DMS 273 treated with DMSO at 0.1 percent for 48 hours (cell line): ENCODE measurements at regions not wholly inside any gene's neighbourhood (a gene's known extent, or its start where the extent isn't known, plus 50 kb on each side); places are given as distances from the start of the nearest gene placed in this dataset.
A peak's percentile ranks its signal among the peaks of the same experiment; 100 is the strongest.

Source experiments
- DNase-seq: peaks from one replicate; lab custom pipeline; 2025; lab: John Stamatoyannopoulos, UW

DNA sequence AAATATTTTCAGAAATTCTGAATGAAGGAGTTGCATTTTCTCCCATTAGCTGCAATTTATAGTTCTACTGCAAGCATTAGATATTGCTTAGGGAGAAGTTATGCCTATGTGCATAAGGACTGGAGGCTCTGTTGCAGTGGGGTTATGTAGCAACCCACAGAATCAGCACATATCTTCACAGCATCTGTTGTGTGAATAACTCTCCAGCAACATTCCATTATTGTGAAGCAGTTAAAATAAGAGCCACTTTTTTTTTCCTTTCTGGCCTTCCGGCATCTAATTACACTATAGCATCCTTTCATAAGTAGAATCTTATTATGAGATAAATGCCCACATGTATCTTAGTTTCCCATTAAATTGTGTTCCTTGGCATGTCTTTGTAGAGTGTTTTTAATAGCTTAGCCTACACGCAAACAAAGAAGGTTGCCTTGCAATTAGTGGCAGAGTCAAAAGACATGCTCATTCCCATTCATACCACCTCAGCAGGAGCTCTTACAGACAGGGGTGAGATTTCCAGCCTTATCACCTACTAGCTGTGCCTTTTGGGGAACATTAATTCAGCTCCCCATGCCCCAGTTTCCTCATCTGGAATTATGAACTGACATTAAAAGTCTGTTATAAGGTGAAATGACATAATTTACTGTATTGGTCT is 596.0 kb upstream of the GOT2 start:
- no peak for DNase-seq

DNA sequence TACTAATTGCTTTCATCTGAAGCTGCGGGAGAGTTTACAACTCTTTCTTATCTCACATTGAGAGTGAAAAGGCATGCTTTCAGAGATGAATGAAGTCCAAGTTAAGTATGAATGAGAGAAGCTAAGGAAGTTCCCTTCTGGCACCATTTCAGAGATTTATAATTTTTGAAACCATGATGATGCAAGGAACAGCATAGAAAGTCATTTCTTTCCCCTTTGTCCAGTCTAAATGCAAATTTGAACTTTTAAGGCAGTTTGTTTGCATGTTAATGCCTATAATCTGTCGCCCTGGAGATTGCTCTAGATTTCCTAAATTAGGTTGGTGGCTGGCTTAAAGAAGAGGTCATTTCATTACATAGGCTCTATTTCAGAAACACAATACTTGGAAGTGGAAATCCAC is 594.8 kb upstream of the GOT2 start:
- DNase-seq, result no peak

DNA sequence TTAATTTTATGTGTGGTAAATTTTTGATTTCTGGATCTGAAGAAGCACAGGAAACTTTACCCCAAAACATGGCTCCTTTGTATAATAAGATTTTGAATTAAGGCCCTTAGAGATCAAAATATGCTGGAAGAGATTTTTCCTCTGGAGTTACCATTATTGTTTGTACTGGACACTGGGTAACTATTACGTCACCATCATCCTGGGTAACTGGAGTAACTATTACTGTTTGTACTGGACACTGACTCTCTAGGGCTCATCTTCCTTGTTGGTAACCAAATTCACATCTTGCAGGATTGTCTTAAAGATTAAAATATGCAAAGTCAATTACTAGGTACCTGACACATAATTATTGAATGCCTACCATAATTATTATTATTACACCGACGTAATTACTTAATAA is 593.8 kb upstream of the GOT2 start:
- no peak for DNase-seq

DNA sequence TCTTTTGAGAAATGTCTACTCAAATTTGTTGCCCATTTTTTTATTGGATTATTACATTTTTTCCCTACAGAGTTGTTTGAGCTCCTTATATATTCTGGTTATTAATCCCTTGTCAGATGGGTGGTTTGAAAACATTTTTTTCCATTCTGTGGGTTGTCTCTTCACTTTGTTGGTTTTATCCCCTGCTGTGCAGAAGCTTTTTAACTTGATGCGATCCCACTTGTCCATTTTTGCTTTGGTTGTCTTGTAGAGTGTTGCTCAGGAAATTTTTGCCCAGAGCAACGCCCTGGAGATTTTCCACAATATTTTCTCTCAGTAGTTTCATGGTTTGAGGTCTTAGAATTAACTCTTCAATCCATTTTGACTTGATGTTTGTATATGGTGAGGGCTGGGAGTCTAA is 592.8 kb upstream of the GOT2 start:
- DNase-seq, result no peak

DNA sequence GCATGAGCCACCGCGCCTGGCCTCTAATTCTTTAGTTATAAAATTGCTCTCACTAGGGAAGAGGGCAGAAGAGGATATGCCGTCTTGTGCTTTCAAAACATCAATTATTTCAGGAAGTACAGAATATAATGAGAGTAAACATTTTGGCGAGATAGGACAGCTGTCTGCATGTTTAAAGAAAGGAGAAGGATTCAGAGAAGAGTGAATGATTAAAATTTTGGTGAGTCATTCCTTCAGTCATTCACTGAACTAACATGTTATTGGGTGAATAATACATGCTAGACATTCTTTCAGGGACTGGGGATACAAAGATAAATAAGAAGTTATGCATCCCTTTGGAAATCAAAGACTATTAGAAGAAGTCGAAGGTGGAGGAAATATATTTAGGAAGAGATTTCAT is 590.3 kb upstream of the GOT2 start:
- no peak for DNase-seq

DNA sequence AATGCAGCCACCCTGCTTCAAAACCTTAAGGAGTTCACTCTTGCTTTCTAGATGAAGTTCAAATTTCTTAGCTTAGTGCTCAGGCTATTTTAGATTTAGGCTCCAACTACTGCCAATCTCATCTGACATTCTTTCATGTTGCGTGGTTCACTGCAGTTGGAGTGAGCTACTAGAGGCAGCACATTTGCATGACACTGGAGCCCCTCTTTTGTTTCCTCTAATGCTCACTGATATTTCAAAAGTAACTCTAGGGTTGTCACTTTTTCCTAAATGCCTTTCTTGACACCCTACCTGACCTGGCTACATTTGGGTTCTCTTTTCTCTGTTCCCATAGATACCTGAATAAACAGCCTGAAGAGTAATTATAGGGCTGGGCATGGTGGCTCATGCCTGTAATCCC is 586.5 kb upstream of the GOT2 start:
- DNase-seq, result no peak

DNA sequence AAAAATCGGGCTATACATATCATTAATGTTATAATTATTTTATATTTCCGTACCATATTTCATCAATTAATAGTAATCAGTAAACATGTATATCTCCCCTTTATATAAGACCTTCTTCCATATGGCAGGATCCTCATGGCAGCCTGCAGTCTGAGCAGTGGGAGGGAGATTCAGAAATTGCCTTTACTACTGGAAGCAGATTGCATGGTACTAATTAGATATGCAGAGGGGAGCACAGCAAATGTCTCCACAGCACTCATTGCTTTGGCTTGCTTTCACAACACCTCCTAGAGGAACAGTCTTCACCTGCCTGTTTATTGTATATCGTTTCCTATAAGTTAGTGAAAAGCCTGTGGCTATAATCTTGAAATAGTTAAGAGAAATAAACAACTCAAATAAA is 585.8 kb upstream of the GOT2 start:
- DNase-seq, result peak; percentile 46

DNA sequence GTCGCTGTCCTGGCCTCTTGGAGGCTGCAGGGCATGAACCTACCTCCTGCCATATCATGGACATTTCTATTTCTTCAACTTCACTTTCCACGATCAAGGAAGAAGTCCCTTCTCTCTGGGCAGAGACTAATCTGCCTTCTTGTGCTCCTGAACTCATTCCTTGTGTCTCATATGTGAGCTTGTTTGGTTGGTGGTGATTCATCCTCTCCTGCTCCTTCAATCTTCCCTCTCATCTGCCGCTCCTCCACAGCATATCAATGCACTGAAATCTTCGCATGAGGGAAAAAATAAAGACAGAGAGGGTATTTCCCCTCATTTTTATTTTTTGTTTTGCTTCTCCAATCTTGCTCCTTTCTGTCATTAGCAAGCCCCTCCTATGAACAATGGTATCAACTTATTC is 571.7 kb upstream of the GOT2 start:
- no peak for DNase-seq

DNA sequence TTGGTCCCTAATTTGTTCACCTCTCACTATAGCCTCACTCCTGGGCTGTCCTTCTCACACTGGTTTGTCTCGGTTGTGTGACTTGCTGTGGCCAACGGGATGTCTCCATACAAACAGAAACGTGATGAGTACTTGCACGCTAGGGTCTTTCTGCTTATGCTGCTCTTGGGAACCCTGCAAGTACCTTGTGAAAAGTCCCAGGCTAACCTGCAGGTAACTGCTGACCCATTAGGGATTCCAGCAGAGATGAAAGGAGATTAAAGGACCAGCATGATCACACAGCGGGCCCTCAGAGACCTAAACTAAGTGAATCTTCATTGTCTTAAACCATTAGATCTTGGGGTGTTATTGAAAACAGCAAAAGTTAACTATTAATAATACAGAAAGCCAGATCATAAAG is 562.8 kb upstream of the GOT2 start:
- DNase-seq, result no peak

DNA sequence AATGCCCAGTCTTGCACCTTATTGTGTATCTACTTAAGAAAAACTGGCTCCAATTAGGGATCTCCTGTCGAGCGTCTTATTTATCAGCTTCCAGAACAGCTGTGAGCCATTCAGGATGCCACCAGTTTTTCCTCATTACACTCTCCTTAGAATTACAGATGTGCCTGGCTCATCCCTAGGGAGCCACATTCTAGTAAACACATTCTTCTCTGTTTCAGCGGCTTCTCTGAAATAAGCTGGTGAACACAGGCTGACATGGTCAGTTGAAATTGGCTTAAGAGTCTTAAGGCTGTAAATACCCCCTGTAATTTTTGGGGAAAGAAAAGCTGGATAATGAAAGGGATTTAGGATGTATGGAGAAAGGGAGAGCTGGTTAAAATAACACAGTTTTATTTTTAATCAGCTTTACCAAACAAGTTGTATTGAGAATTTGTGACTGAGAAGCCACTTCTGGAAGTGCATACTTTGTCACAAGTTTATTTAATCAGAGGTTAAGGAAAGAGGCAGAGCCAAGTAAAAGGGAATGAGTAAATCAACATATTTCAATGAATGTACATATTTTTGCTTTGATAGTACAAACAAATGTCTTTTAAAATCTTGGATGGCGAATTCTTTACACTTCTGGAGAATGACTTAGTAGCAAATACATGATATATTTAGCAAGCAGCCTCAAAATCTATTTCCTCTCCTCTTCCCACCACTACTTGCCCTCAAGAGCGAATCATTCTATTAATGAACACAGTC is 562.0 kb upstream of the GOT2 start:
- DNase-seq, result no peak

DNA sequence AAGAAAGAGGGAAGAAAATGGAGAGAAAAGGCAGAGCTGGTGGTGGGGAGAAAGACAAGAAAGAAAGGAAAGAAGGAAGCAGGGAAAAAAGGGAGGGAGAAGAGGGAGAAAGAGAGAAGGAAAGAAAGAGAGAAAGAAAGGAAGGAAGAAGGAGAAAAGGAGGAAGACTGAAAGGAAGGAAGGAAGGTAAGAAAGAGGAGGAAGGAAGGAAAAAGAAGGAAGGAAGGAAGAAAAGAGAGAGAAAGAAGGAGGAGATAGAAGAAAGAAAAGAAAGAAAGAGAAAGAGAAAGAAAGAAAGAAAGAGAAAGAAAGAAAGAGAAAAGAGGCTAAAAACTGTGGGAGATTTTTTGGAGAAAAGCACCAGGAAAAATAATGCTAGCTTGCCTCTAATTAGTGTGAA is 561.4 kb upstream of the GOT2 start:
- no peak for DNase-seq

DNA sequence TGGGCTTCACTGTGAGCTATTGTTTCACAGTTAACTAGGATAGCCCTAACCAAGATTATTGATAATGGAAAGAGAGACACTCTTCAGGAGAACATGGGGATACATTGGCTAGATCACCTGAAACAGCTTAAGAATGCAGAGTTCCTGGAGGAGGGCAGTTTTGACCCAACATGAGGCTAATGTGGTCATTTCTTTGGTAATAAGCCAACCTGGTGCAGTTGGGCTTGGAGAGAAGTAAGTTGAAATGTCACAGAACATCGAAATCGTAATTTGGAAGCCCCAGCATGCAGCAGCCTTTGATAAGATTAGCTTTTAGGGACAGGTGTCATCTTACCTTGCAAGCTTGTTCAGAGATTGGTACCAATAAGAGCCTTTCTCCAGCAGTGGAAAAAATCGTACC is 556.6 kb upstream of the GOT2 start:
- DNase-seq, result no peak

DNA sequence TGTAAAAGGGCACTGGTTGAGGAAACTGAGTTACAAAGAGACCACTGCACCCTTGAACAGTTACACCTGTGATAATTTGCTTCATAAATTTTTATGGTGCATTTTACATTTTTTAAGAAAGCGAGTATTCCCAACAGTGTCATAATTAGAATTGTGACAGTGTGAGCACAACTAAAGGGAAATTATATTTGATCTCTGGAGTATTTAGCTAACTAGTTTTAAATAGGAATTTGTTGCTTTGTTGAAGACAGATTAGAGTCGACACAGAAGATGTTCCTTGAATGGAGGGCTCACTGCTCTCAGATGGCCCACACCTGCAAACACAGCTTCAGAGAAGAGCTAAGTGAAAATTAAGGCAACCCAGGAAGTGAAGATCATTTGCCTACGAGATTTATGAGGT is 555.0 kb upstream of the GOT2 start:
- no peak for DNase-seq

DNA sequence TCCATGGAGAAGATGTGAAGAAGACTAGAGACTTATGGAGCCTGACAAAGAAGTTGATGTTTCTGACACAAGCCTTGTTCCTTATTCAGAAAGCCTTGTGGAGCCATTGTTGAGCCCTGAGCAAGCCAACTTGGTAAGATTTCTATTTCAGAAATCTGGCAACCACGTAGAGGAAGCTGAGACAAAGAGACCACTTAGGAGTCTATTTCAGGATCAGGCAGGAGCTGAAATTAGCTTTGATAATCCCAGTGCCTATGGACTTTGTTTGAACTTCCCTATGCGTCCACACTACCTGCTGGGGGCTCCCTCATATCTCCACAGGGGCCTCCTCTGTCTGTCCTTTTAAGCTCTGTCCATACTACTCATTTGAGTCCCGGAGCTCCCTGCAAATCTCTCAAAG is 540.0 kb upstream of the GOT2 start:
- DNase-seq, result no peak

DNA sequence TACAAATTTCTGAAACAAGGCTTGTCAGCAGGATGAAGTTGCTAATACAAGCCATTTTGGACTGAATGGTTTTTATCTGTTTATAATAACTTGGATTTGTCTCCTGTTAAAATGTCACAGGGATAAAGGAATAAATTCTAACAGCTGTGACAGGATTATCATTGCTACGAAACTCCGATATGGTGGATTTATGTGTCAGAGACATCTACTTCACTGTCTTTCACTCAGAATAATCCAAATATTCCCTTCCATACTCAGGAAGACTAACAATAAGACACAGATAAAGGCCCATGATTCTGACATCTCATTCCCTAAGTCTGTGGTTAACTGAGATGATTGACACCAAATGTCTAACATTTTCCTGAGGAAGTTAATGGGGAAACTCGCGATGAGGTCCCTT is 529.8 kb upstream of the GOT2 start:
- no peak for DNase-seq

DNA sequence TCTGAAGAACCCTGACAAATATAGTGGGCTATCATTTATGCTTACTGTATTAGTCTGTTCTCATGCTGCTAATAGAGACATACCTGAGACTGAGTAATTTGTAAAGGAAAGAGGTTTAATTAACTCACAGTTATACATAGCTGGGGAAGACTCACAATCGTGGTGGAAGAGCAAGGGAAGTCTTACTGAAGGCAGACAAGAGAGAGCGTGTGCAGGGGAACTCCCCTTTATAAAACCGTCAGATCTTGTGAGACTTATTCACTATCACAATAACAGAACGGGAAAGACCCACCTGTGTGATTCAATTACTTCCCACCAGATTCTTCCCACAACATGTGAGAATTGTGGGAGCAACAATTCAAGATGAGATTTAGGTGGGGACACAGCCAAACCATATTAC is 526.8 kb upstream of the GOT2 start:
- no peak for DNase-seq

DNA sequence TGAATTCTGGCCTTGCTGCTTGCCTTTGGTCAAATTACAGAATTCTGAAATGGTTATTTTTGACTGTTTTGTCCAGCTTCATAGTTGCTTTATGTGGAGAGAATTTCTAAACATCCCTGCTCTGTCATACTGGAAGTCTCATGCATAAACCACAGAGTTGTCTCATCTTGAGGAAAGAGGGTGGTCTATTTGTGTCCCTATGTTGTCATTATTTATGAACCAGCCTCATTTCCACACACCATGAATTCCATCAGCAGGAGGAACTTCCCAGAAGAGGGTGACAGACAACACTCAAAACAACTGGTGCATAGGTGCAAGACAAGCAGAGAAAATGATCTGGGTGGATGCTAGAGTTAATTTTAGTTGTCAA is 525.8 kb upstream of the GOT2 start:
- DNase-seq, result no peak

DNA sequence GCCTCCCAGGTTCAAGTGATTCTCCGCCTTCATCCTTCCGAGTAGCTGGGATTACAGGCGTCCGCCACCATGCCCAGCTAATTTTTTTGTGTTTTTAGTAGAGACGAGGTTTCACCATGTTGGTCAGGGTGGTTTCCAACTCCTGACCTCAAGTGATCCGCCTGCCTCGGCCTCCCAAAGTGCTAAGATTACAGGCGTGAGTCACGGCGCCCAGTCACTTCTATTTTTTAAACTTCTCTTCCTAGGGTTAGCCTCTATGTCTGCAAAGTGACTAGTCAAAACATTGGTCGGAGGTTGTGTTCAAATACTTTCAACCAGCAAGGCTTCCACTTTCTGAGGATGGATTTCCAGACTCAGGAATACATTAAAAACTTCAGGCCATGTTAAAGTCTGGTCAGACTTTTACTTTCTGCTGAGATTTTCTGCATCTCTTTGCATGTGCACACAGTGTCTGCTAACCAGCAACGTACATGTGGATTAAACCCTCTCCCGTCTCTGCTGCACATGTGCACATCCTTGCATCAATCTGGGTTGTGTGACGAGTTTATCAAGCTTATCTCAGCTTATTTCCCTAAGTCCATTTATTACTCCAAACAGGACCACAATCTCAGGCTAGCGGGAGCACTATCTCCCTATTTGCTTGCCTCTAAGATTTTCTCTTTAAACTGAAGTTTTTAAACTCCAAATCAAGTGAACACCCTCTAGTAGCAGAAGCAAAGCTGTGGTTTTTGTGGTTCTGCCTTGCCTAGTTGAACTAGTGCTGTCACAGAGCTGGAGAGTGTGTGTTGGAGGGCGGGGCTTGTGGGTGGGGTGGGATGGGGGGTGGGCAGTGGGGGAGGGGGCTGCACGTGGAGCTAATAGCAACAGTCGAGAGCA is 525.2 kb upstream of the GOT2 start:
- DNase-seq, result no peak

DNA sequence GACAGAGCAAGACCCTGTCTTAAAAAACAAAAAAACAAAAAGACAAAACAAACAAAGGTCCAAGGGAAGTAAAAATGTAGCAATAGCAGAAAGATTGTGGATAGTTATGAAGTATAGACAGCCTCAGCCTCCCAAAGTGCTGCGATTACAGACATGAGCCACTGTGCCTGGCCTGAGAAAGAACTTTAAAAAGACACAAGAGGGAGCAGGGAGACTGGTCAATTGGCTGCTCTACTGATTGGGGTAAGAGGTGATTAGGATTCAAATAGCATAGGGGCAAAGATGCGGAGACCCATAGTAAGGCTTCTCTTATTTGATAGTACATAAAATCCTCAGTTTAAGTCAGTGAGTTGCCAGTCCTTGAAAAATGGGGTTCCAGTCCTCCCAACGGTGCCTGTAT is 518.2 kb upstream of the GOT2 start:
- no peak for DNase-seq

DNA sequence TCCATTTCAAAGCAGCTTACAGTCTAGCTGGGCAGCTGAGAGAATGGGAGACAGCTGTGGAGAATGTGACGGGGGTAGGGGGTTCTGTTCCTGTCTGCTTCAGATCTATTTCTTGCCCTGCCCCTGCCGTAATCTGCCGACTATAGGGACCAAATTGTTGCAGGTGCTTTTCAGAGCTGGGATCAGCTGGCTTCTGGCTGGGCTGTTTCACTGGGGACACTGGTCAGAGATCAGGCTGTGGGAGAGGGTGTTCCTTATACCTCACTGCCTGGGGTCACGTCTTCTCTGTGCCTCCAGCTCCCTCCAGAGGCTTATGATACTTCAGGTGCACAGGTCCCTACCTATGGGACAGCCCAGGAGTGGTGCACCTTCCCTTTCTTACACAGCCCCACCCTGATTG is 514.9 kb upstream of the GOT2 start:
- DNase-seq, result no peak

DNA sequence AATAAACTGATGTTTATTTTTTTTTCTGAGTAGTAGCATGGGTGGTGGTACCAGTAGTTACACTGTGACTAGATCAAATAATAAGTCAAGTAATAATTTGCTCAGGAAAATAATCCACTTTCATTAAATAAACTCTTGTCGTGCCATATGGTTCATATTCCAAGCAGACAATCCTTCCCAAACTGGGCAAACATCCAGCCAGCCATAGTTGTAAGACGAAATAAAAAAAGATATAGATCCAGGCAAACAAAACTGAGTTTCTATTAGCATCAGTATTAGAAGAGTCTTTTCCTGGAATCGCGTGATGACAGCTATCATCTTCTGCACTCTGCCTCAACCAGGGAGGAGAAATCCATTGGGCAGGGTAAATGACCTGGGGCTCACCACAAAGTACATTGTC is 508.4 kb upstream of the GOT2 start:
- no peak for DNase-seq

DNA sequence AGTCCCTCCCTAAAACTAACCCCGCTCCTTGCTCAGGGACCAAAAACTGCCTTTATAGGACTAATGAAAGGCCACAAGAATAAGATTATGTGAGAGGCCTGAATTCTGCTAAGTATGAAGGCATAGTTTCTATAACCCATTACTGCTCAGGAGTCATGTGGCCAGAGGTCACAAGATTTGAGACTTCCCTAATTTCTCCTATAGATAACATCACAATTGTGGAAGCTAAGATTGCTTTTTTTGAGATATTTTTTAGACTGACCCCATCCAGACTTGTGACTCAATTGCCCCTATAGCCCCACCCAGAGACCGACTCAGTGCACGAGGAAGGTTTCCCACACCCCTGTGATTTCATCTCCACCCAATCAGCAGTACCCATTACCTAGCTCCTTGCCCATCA is 504.1 kb upstream of the GOT2 start:
- no peak for DNase-seq

DNA sequence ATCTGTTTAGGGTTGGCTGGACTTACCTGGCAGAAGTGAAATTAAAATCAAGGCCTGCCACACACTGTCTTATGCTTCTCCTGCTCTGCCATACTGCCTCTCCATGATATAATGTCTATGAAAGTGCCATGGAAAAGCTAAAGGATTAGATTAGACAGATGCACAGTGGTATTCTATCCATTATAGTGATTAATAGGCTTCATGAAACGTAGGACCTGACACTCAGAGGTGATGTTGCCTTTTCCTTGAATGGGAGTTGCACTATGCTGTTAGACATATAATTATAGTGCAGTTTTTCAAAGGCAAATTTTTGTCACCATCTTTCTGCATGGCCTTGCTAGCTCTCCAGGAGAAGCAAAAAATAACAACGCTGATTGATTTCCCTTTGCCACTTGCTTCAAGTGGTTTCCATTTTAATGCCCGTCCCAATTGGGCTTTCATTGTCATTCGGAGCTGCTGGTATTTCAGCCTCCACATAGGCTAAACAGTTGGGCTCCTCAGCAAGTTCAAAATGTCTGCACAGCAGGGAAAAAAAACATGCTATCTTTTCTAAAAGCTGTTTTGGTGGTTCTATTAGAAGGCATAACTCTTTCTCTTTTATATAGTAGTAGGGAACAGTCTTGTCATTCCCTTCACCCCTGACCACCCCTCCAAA is 502.8 kb upstream of the GOT2 start:
- no peak for DNase-seq
